ENCODE measurements at regions not wholly inside any gene's neighbourhood (a gene's known extent, or its start where the extent isn't known, plus 50 kb on each side); places are given as distances from the start of the nearest gene placed in this dataset.

DNA sequence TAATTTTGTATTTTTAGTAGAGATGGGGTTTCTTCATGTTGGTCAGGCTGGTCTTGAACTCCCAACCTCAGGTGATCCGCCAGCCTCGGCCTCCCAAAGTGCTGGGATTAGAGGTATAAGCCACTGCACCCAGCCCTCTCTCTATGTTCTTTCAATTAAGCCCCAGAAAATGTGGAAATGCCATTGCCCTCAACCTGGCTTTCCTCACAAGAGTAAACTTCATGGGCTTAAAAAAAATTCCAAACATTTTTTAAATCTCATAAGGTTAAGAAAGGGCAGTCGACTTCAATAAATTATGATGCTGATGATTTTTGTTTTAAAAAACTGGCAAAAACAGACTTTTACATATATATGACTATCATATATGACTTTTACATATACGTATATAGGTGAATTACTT lies 107.6 kb downstream of the TES start:
- peaks cover 25% of the 10 kb centered on the region for H3K4me1 ChIP-seq (ENCODE audit: insufficient read depth, low read length)
- peak overlapping the region; percentile 87; the same call in 1 of the 2 replicates for H3K27ac ChIP-seq (ENCODE audit: low read length)
- H3F3A ChIP-seq (ENCODE audit: low read length, unreplicated experiment), result peaks cover 12% of the 10 kb centered on the region
- H3K9me2 ChIP-seq (replicated peaks; ENCODE audit: low read length), result no peaks in the 10 kb centered on the region
- H3K9me3 ChIP-seq (ENCODE audit: low read length), result no peaks in the 10 kb centered on the region
- H3K9ac ChIP-seq (ENCODE audit: low read length), result no peak overlapping the region
- H4K20me1 ChIP-seq (ENCODE audit: low read length), result no peaks in the 10 kb centered on the region
- BruUV-seq (replicated peaks), result no TSS peak
- TF ChIP-seq EZH2phosphoT487 (IDR thresholded peaks at IDR 0.05; ENCODE audit: borderline replicate concordance, low read length) (no peak), EZH2 (IDR thresholded peaks at IDR 0.05; ENCODE audit: low read length, unreplicated experiment) (no peak)
- TF ChIP-seq, protein P1, sequence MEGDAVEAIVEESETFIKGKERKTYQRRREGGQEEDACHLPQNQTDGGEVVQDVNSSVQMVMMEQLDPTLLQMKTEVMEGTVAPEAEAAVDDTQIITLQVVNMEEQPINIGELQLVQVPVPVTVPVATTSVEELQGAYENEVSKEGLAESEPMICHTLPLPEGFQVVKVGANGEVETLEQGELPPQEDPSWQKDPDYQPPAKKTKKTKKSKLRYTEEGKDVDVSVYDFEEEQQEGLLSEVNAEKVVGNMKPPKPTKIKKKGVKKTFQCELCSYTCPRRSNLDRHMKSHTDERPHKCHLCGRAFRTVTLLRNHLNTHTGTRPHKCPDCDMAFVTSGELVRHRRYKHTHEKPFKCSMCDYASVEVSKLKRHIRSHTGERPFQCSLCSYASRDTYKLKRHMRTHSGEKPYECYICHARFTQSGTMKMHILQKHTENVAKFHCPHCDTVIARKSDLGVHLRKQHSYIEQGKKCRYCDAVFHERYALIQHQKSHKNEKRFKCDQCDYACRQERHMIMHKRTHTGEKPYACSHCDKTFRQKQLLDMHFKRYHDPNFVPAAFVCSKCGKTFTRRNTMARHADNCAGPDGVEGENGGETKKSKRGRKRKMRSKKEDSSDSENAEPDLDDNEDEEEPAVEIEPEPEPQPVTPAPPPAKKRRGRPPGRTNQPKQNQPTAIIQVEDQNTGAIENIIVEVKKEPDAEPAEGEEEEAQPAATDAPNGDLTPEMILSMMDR (conservative IDR thresholded peaks at IDR 0.05; ENCODE audit: low read depth, low read length), result no peak
- peak; percentile 8 for DNase-seq
- no peak overlapping the region for H3K4me3 ChIP-seq (ENCODE audit: low read length)
- H3K36me3 ChIP-seq (ENCODE audit: low read depth, low read length), result no peaks in the 10 kb centered on the region
- no peaks in the 10 kb centered on the region for H3K27me3 ChIP-seq (ENCODE audit: low read length)
- peak overlapping the region; percentile 71; the same call in 1 of the 2 replicates for H3K4me2 ChIP-seq (ENCODE audit: low read length)
- CTCF ChIA-PET, result no interaction called here
- POLR2A ChIA-PET (ENCODE audit: unreplicated experiment), result no interaction called here
- H3K79me2 ChIP-seq (ENCODE audit: low read length), result no peaks in the 10 kb centered on the region
- H2AFZ ChIP-seq (ENCODE audit: low read length), result no peak overlapping the region
- no peak for ATAC-seq
- intact Hi-C loops (cut with micrococcal nuclease), result loop anchor here (1.0 to 2.0 kb wide), 5 partner anchors 23 to 270 kb away; no protein-coding TSS in a partner anchor

DNA sequence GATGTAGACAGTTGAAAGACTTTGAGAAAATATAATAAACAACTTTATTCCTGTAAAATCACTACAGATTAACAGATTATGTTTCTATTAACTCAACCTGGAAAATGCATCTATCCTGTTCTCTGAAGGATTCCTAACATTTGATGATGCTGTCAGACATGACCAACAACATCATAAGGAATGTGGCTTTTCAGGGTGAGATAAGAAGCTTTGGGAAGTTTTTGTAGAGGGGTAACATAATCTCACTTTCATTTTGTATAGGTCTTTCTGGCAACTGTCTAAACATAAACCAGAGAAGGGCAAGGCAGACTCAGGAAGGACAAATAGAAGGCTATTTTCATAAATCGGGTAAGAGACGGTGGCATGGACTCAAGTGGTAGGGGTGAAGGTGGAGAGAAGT lies 112.2 kb downstream of the TES start:
- peaks cover 4% of the 10 kb centered on the region for H3K4me1 ChIP-seq (ENCODE audit: insufficient read depth, low read length)
- H4K20me1 ChIP-seq (ENCODE audit: low read length), result no peaks in the 10 kb centered on the region
- ATAC-seq (no peak), DNase-seq (no peak)
- H3K4me2 ChIP-seq (ENCODE audit: low read length), result no peak overlapping the region
- H3K79me2 ChIP-seq (ENCODE audit: low read length), result no peaks in the 10 kb centered on the region
- H3F3A ChIP-seq (ENCODE audit: low read length, unreplicated experiment), result no peaks in the 10 kb centered on the region
- H3K27me3 ChIP-seq (ENCODE audit: low read length), result no peaks in the 10 kb centered on the region
- no peaks in the 10 kb centered on the region for H3K9me2 ChIP-seq (replicated peaks; ENCODE audit: low read length)
- H2AFZ ChIP-seq (ENCODE audit: low read length), result no peak overlapping the region
- no peak for TF ChIP-seq EZH2phosphoT487 (IDR thresholded peaks at IDR 0.05; ENCODE audit: borderline replicate concordance, low read length)
- no peak for TF ChIP-seq EZH2 (IDR thresholded peaks at IDR 0.05; ENCODE audit: low read length, unreplicated experiment)
- TF ChIP-seq, protein P1 (conservative IDR thresholded peaks at IDR 0.05; ENCODE audit: low read depth, low read length), result no peak
- ChIA-PET POLR2A (ENCODE audit: unreplicated experiment) (no interaction called here), CTCF (no interaction called here)
- no peaks in the 10 kb centered on the region for H3K9me3 ChIP-seq (ENCODE audit: low read length)
- H3K4me3 ChIP-seq (ENCODE audit: low read length), result no peak overlapping the region; the same call in 1 of the 2 replicates
- no peak overlapping the region for H3K9ac ChIP-seq (ENCODE audit: low read length)
- BruUV-seq (replicated peaks), result no TSS peak
- intact Hi-C loops (cut with micrococcal nuclease), result no loop called here
- H3K27ac ChIP-seq (ENCODE audit: low read length), result no peak overlapping the region
- no peaks in the 10 kb centered on the region for H3K36me3 ChIP-seq (ENCODE audit: low read depth, low read length)

DNA sequence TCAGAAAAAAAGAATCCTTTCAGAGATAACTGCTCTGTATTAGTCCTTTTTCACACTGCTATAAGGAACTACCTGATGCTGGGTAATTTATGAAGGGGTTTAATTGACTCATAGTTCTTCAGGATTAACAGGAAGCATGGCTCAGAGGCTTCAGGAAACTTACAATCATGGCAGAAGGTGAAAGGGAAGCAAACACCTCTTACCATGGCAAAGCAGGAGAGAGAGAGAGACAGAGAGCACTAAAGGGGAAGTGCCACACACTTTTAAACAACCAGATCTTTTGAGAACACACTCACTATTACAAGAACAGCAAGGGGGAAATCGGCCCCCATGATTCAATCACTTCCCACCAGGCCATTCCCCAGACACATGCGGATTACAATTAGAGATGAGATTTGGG lies 114.2 kb downstream of the TES start:
- no peaks in the 10 kb centered on the region for H3F3A ChIP-seq (ENCODE audit: low read length, unreplicated experiment)
- no peak for TF ChIP-seq EZH2phosphoT487 (IDR thresholded peaks at IDR 0.05; ENCODE audit: borderline replicate concordance, low read length)
- TF ChIP-seq, protein P1 (conservative IDR thresholded peaks at IDR 0.05; ENCODE audit: low read depth, low read length), result no peak
- TF ChIP-seq EZH2 (IDR thresholded peaks at IDR 0.05; ENCODE audit: low read length, unreplicated experiment), result no peak
- no peak overlapping the region for H3K9ac ChIP-seq (ENCODE audit: low read length)
- no peak for DNase-seq
- BruUV-seq (replicated peaks), result no TSS peak
- no peaks in the 10 kb centered on the region for H4K20me1 ChIP-seq (ENCODE audit: low read length)
- ChIA-PET POLR2A (ENCODE audit: unreplicated experiment) (no interaction called here), CTCF (no interaction called here)
- no peaks in the 10 kb centered on the region for H3K9me2 ChIP-seq (replicated peaks; ENCODE audit: low read length)
- no peaks in the 10 kb centered on the region for H3K79me2 ChIP-seq (ENCODE audit: low read length)
- no peak overlapping the region for H2AFZ ChIP-seq (ENCODE audit: low read length)
- ATAC-seq, result no peak
- H3K36me3 ChIP-seq (ENCODE audit: low read depth, low read length), result no peaks in the 10 kb centered on the region
- no peak overlapping the region for H3K27ac ChIP-seq (ENCODE audit: low read length)
- peaks cover 4% of the 10 kb centered on the region; the same call in 1 of the 2 replicates for H3K4me1 ChIP-seq (ENCODE audit: insufficient read depth, low read length)
- no peaks in the 10 kb centered on the region for H3K9me3 ChIP-seq (ENCODE audit: low read length)
- intact Hi-C loops (cut with micrococcal nuclease), result no loop called here
- H3K27me3 ChIP-seq (ENCODE audit: low read length), result no peaks in the 10 kb centered on the region
- no peak overlapping the region for H3K4me3 ChIP-seq (ENCODE audit: low read length)
- H3K4me2 ChIP-seq (ENCODE audit: low read length), result no peak overlapping the region
